GM12878 (cell line): ENCODE measurements at regions not wholly inside any gene's neighbourhood (a gene's known extent, or its start where the extent isn't known, plus 50 kb on each side); places are given as distances from the start of the nearest gene placed in this dataset.

Experiments used
- ATAC-seq: fragments of 200-7000 bp; cut with Tn5 transposase; 3 replicates; pipeline ENCODE4 v1.9.1; 2020; ENCODE audit warnings: mild to moderate bottlenecking, moderate library complexity
- BruUV-seq: library from RNA; stranded (reverse); fragments of 400-500 nt; replicated peaks from 2 replicates; lab custom pipeline; 2021; lab: Mats Ljungman, UMichigan
- CTCF ChIA-PET: fragments of 300-600 bp; sonication (Branson Sonifier 250); formaldehyde crosslinking; extraction: SDS; loops from one replicate; lab custom pipeline; 2021; ENCODE audit warnings: inconsistent platforms; lab: Yijun Ruan, JAX
- POLR2A ChIA-PET: fragments of 350-600 bp; formaldehyde crosslinking; extraction: SDS; loops from one replicate; lab custom pipeline; 2021; ENCODE audit warnings: inconsistent platforms; lab: Charles Lee
- RAD21 ChIA-PET: fragments of 300-600 bp; sonication (Branson Sonifier 250); formaldehyde crosslinking; loops from one replicate; lab custom pipeline; 2023; ENCODE audit warnings: antibody characterized with exemption; ENCODE audit not compliant: unreplicated experiment; lab: Charles Lee
- SMC1A ChIA-PET: fragments of 300-600 bp; sonication (Branson Sonifier 250); formaldehyde crosslinking; loops from one replicate; lab custom pipeline; 2023; ENCODE audit not compliant: unreplicated experiment, uncharacterized antibody; lab: Charles Lee
- DNase-seq: peaks from one replicate; pipeline ENCODE4 v3.0.0-alpha.2; 2011; ENCODE audit warnings: low read depth, low spot score
- FAIRE-seq: peaks from 3 replicates; lab custom pipeline; 2011; peaks lifted over from hg19 to GRCh38; lab: Jason Lieb, UNC
- H2AFZ ChIP-seq: 2 replicates; pipeline ENCODE4 v1.6.0; 2011; ENCODE audit warnings: low read depth, low read length, control low read depth; ENCODE audit not compliant: control insufficient read depth
- H3K27ac ChIP-seq: 2 replicates; pipeline ENCODE4 v1.5.1; 2011; ENCODE audit warnings: control low read depth; ENCODE audit not compliant: control insufficient read depth, insufficient read depth
- H3K27me3 ChIP-seq, 2 experiments: replicated peaks in 1 of 2; 2 replicates each; pipeline versions ENCODE4 v1.6.0 to v1.6.1; 2011; ENCODE audit warnings: low read length in 1 of 2; ENCODE audit not compliant: control insufficient read depth in 2 of 2, insufficient read depth in 2 of 2
- H3K36me3 ChIP-seq, 2 experiments: 2 replicates each; pipeline ENCODE4 v1.5.1; 2011; ENCODE audit warnings: low read length in 1 of 2; ENCODE audit not compliant: control insufficient read depth in 2 of 2, insufficient read depth in 2 of 2
- H3K4me1 ChIP-seq: 2 replicates; pipeline ENCODE4 v1.6.1; 2011; ENCODE audit warnings: mild to moderate bottlenecking, low read length, moderate library complexity, mixed read lengths; ENCODE audit not compliant: control insufficient read depth, insufficient read depth
- H3K4me2 ChIP-seq: 2 replicates; pipeline ENCODE4 v1.6.0; 2011; ENCODE audit warnings: control low read depth; ENCODE audit not compliant: control insufficient read depth, insufficient read depth
- H3K4me3 ChIP-seq: fragments of 200-600 bp; sonication (generic); 2 replicates; pipeline ENCODE4 v1.5.1; 2016
- H3K79me2 ChIP-seq: 2 replicates; pipeline ENCODE4 v1.6.0; 2011; ENCODE audit warnings: low read length; ENCODE audit not compliant: control insufficient read depth, insufficient read depth
- H3K9ac ChIP-seq: 2 replicates; pipeline ENCODE4 v1.8.0; 2011; ENCODE audit warnings: low read length, control low read depth, mixed read lengths; ENCODE audit not compliant: control insufficient read depth, insufficient read depth
- H3K9me3 ChIP-seq: replicated peaks from 3 replicates; pipeline ENCODE4 v1.5.1; 2011; ENCODE audit warnings: mild to moderate bottlenecking, low read length; ENCODE audit not compliant: control insufficient read depth, insufficient read depth
- H4K20me1 ChIP-seq: 2 replicates; pipeline ENCODE4 v1.6.0; 2011; ENCODE audit not compliant: control insufficient read depth, insufficient read depth
- ATF3 ChIP-seq: IDR thresholded peaks from 2 replicates; pipeline ENCODE4 v1.6.1; 2011; ENCODE audit warnings: low read depth, mild to moderate bottlenecking, low read length, moderate library complexity, borderline replicate concordance; ENCODE audit errors: extremely low read depth
- EZH2 ChIP-seq: IDR thresholded peaks from 2 replicates; pipeline ENCODE4 v1.6.1; 2012; ENCODE audit warnings: low read depth, mild to moderate bottlenecking, control low read depth, inconsistent platforms, low read length, borderline replicate concordance; ENCODE audit not compliant: control insufficient read depth
- FOS ChIP-seq: IDR thresholded peaks from 3 replicates; pipeline ENCODE4 v1.6.1; 2011; ENCODE audit warnings: borderline replicate concordance; ENCODE audit not compliant: insufficient read length; ENCODE audit errors: extremely low read depth
- KLF5 ChIP-seq: fragments of 450-650 bp; IDR thresholded peaks from 2 replicates; pipeline ENCODE4 v1.6.1; 2014; ENCODE audit warnings: mild to moderate bottlenecking; ENCODE audit not compliant: partially characterized antibody
- NR2C2 ChIP-seq: IDR thresholded peaks from 2 replicates; pipeline ENCODE4 v1.6.1; 2011; ENCODE audit warnings: borderline replicate concordance, low read depth; ENCODE audit not compliant: control insufficient read depth, insufficient read length
- TCF12 ChIP-seq: IDR thresholded peaks from 2 replicates; pipeline ENCODE4 v1.6.1; 2011; ENCODE audit warnings: low read depth, mild to moderate bottlenecking, low read length
- TCF7 ChIP-seq: IDR thresholded peaks from 2 replicates; pipeline ENCODE4 v1.6.1; 2014; ENCODE audit warnings: antibody characterized with exemption, borderline replicate concordance
- WRNIP1 ChIP-seq: IDR thresholded peaks from 2 replicates; pipeline ENCODE4 v1.6.1; 2011; ENCODE audit warnings: low read depth, low read length, improper control_type of control experiment, borderline replicate concordance
- YY1 ChIP-seq: IDR thresholded peaks from 2 replicates; pipeline ENCODE4 v1.6.1; 2011; ENCODE audit warnings: low read depth, mild to moderate bottlenecking, low read length
- ZBED1 ChIP-seq: IDR thresholded peaks from 2 replicates; pipeline ENCODE4 v1.6.1; 2016; ENCODE audit warnings: borderline replicate concordance
- WGBS: methylation state at CpG from one replicate; pipeline ENCODE4 v1.1.6; 2016; ENCODE audit warnings: low lambda C conversion rate; ENCODE audit not compliant: insufficient replicate concordance, insufficient coverage; ENCODE audit errors: missing lambda C conversion rate; 5-methylcytosine and 5-hydroxymethylcytosine counted together
- in situ Hi-C: fragments of 300-500 bp; cut with MboI; formaldehyde crosslinking; loops from 9 replicates; pipeline ENCODE4 v1.14.3; 2018; ENCODE audit warnings: mixed read lengths
- intact Hi-C: fragments of 100-400 bp; cut with micrococcal nuclease; formaldehyde crosslinking; loops from one replicate; pipeline ENCODE4 v1.14.2; 2022; ENCODE audit not compliant: unreplicated experiment
- TF ChIP-seq, protein P1 (sequence below): fragments of 450-650 bp; IDR thresholded peaks from 2 replicates; pipeline ENCODE4 v1.6.1; 2017; ENCODE audit warnings: mild to moderate bottlenecking, moderate library complexity
- TF ChIP-seq, protein P2 (sequence below): fragments of 450-650 bp; IDR thresholded peaks from 2 replicates; pipeline ENCODE4 v1.6.1; 2016; ENCODE audit warnings: mild to moderate bottlenecking
- TF ChIP-seq, protein P3 (sequence below): fragments of 450-650 bp; IDR thresholded peaks from 2 replicates; pipeline ENCODE4 v1.6.1; 2017; ENCODE audit warnings: mild to moderate bottlenecking, moderate library complexity

DNA sequence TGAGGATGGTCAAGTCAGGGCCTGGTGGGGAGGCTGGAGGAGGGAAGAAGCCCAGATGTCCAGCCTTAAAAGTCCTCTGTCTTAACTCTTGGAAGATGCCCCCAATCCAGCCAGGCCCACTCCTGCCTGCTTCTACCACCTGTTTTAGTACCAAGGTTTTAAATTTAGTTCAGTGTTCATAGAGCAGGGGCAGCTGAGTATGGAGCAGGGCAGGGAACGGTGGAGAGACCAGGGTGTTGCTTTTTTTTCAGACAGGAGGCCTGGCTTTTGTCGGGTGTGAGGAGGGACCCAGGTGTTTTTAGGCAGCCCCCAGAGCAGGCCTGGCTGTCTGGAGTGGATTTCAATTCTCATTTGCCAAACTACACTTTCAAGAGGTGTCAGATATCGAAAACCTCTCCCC is 278.8 kb downstream of the CDC5L start (continued):
- TF ChIP-seq KLF5 (no peak), EZH2 (no peak)
- TF ChIP-seq, protein P1, sequence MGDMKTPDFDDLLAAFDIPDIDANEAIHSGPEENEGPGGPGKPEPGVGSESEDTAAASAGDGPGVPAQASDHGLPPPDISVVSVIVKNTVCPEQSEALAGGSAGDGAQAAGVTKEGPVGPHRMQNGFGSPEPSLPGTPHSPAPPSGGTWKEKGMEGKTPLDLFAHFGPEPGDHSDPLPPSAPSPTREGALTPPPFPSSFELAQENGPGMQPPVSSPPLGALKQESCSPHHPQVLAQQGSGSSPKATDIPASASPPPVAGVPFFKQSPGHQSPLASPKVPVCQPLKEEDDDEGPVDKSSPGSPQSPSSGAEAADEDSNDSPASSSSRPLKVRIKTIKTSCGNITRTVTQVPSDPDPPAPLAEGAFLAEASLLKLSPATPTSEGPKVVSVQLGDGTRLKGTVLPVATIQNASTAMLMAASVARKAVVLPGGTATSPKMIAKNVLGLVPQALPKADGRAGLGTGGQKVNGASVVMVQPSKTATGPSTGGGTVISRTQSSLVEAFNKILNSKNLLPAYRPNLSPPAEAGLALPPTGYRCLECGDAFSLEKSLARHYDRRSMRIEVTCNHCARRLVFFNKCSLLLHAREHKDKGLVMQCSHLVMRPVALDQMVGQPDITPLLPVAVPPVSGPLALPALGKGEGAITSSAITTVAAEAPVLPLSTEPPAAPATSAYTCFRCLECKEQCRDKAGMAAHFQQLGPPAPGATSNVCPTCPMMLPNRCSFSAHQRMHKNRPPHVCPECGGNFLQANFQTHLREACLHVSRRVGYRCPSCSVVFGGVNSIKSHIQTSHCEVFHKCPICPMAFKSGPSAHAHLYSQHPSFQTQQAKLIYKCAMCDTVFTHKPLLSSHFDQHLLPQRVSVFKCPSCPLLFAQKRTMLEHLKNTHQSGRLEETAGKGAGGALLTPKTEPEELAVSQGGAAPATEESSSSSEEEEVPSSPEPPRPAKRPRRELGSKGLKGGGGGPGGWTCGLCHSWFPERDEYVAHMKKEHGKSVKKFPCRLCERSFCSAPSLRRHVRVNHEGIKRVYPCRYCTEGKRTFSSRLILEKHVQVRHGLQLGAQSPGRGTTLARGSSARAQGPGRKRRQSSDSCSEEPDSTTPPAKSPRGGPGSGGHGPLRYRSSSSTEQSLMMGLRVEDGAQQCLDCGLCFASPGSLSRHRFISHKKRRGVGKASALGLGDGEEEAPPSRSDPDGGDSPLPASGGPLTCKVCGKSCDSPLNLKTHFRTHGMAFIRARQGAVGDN: no peak

- Histone ChIP-seq H4K20me1 (no peaks in the 10 kb centered on the region), H3K27ac (no peak overlapping the region), H3K27me3 (no peaks in the 10 kb centered on the region; a peak in 1 of 4 replicates), H3K4me1 (no peaks in the 10 kb centered on the region; the same call in 1 of the 2 replicates), H3K9me3 (no peaks in the 10 kb centered on the region; the same call in 2 of the 3 replicates), H2AFZ (no peak overlapping the region), H3K4me2 (no peak overlapping the region), H3K4me3 (no peak overlapping the region), H3K36me3 (no peaks in the 10 kb centered on the region), H3K9ac (no peak overlapping the region), H3K79me2 (no peaks in the 10 kb centered on the region)
- intact Hi-C loops (loop anchor here (10.0 kb wide), 1 partner anchor 268 kb away; no protein-coding TSS in a partner anchor), in situ Hi-C loops (no loop called here)
- ChIA-PET RAD21 (interaction anchor here (1.4 kb wide), 1 partner anchor 1047 kb away, joined by 4 read pairs; no protein-coding TSS in a partner anchor), SMC1A (interaction anchor here (1.0 to 2.4 kb wide), 5 partner anchors 10 to 1254 kb away, joined by 3 to 9 read pairs (median 3); no protein-coding TSS in a partner anchor), CTCF (interaction anchor here (0.6 to 3.3 kb wide), 8 partner anchors 8 to 1047 kb away, joined by 3 to 22 read pairs (median 5); no protein-coding TSS in a partner anchor), POLR2A (no interaction called here)
- 17% methylated on average over 3 of the region's 3 CpGs for WGBS
- DNase-seq (no peak), ATAC-seq (no peak), FAIRE-seq (no peak)
- no TSS peak for BruUV-seq
- no peak for TF ChIP-seq YY1
- TF ChIP-seq NR2C2: no peak
- TF ChIP-seq, protein P2, sequence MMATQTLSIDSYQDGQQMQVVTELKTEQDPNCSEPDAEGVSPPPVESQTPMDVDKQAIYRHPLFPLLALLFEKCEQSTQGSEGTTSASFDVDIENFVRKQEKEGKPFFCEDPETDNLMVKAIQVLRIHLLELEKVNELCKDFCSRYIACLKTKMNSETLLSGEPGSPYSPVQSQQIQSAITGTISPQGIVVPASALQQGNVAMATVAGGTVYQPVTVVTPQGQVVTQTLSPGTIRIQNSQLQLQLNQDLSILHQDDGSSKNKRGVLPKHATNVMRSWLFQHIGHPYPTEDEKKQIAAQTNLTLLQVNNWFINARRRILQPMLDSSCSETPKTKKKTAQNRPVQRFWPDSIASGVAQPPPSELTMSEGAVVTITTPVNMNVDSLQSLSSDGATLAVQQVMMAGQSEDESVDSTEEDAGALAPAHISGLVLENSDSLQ: no peak
- TF ChIP-seq FOS: no peak
- no peak for TF ChIP-seq WRNIP1
- TF ChIP-seq TCF7: no peak
- TF ChIP-seq KLF5: no peak
- no peak for TF ChIP-seq TCF12
- TF ChIP-seq ATF3: no peak
- TF ChIP-seq ZBED1: no peak
- TF ChIP-seq, protein P3, sequence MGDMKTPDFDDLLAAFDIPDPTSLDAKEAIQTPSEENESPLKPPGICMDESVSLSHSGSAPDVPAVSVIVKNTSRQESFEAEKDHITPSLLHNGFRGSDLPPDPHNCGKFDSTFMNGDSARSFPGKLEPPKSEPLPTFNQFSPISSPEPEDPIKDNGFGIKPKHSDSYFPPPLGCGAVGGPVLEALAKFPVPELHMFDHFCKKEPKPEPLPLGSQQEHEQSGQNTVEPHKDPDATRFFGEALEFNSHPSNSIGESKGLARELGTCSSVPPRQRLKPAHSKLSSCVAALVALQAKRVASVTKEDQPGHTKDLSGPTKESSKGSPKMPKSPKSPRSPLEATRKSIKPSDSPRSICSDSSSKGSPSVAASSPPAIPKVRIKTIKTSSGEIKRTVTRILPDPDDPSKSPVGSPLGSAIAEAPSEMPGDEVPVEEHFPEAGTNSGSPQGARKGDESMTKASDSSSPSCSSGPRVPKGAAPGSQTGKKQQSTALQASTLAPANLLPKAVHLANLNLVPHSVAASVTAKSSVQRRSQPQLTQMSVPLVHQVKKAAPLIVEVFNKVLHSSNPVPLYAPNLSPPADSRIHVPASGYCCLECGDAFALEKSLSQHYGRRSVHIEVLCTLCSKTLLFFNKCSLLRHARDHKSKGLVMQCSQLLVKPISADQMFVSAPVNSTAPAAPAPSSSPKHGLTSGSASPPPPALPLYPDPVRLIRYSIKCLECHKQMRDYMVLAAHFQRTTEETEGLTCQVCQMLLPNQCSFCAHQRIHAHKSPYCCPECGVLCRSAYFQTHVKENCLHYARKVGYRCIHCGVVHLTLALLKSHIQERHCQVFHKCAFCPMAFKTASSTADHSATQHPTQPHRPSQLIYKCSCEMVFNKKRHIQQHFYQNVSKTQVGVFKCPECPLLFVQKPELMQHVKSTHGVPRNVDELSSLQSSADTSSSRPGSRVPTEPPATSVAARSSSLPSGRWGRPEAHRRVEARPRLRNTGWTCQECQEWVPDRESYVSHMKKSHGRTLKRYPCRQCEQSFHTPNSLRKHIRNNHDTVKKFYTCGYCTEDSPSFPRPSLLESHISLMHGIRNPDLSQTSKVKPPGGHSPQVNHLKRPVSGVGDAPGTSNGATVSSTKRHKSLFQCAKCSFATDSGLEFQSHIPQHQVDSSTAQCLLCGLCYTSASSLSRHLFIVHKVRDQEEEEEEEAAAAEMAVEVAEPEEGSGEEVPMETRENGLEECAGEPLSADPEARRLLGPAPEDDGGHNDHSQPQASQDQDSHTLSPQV: no peak
Measured at GRCh38 chr6:44667226-44667625, 279.7 kb downstream of the CDC5L start.
